ENCODE measurements at regions not wholly inside any gene's neighbourhood (a gene's known extent, or its start where the extent isn't known, plus 50 kb on each side); places are given as distances from the start of the nearest gene placed in this dataset.

- H3K9me3 ChIP-seq (ENCODE audit: insufficient read depth, low read length): no peaks in the 10 kb centered on the region
- H3K36me3 ChIP-seq (ENCODE audit: low read length): no peaks in the 10 kb centered on the region
- no peaks in the 10 kb centered on the region for H4K20me1 ChIP-seq (ENCODE audit: low read depth, low read length)
- TF ChIP-seq, protein P1, sequence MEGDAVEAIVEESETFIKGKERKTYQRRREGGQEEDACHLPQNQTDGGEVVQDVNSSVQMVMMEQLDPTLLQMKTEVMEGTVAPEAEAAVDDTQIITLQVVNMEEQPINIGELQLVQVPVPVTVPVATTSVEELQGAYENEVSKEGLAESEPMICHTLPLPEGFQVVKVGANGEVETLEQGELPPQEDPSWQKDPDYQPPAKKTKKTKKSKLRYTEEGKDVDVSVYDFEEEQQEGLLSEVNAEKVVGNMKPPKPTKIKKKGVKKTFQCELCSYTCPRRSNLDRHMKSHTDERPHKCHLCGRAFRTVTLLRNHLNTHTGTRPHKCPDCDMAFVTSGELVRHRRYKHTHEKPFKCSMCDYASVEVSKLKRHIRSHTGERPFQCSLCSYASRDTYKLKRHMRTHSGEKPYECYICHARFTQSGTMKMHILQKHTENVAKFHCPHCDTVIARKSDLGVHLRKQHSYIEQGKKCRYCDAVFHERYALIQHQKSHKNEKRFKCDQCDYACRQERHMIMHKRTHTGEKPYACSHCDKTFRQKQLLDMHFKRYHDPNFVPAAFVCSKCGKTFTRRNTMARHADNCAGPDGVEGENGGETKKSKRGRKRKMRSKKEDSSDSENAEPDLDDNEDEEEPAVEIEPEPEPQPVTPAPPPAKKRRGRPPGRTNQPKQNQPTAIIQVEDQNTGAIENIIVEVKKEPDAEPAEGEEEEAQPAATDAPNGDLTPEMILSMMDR (IDR thresholded peaks at IDR 0.05; ENCODE audit: insufficient read depth, low read length, poor library complexity, severe bottlenecking): no peak
- TF ChIP-seq EZH2phosphoT487 (conservative IDR thresholded peaks at IDR 0.05; ENCODE audit: low read length): no peak
- H3K9ac ChIP-seq (ENCODE audit: low read length): no peak overlapping the region
- no peaks in the 10 kb centered on the region for H3F3A ChIP-seq (ENCODE audit: insufficient read depth)
- no peaks in the 10 kb centered on the region for H3K79me2 ChIP-seq (ENCODE audit: insufficient read depth, low read length)
- no peaks in the 10 kb centered on the region for H3K27me3 ChIP-seq (ENCODE audit: low read length)
- no peak overlapping the region for H3K4me2 ChIP-seq (ENCODE audit: low read depth, low read length, poor library complexity, severe bottlenecking)
- H2AFZ ChIP-seq (ENCODE audit: low read depth, low read length, severe bottlenecking): no peak overlapping the region
- H3K27ac ChIP-seq (ENCODE audit: low read depth, low read length): no peak overlapping the region
- no peak overlapping the region for H3K4me3 ChIP-seq (ENCODE audit: insufficient read depth, low read length, poor library complexity, severe bottlenecking)
- no peaks in the 10 kb centered on the region for H3K9me2 ChIP-seq (replicated peaks; ENCODE audit: insufficient read depth, low read length)
These were observed 880.4 kb downstream of the HACE1 start for GRCh38 chr6:103979308-103979707.

GRCh38 chr6:103937389-103937788 lies 922.3 kb downstream of the HACE1 start:
- Histone ChIP-seq H4K20me1 (ENCODE audit: low read depth, low read length) (no peaks in the 10 kb centered on the region), H3K4me3 (ENCODE audit: insufficient read depth, low read length, poor library complexity, severe bottlenecking) (no peak overlapping the region), H3K79me2 (ENCODE audit: insufficient read depth, low read length) (no peaks in the 10 kb centered on the region), H3K9me3 (ENCODE audit: insufficient read depth, low read length) (no peaks in the 10 kb centered on the region), H3K9me2 (replicated peaks; ENCODE audit: insufficient read depth, low read length) (no peaks in the 10 kb centered on the region), H3K9ac (ENCODE audit: low read length) (no peak overlapping the region), H3K27ac (ENCODE audit: low read depth, low read length) (no peak overlapping the region), H3F3A (ENCODE audit: insufficient read depth) (no peaks in the 10 kb centered on the region), H3K36me3 (ENCODE audit: low read length) (no peaks in the 10 kb centered on the region), H2AFZ (ENCODE audit: low read depth, low read length, severe bottlenecking) (no peak overlapping the region), H3K27me3 (ENCODE audit: low read length) (no peaks in the 10 kb centered on the region), H3K4me2 (ENCODE audit: low read depth, low read length, poor library complexity, severe bottlenecking) (no peak overlapping the region)
- TF ChIP-seq, protein P1 (IDR thresholded peaks at IDR 0.05; ENCODE audit: insufficient read depth, low read length, poor library complexity, severe bottlenecking): no peak
- no peak for TF ChIP-seq EZH2phosphoT487 (conservative IDR thresholded peaks at IDR 0.05; ENCODE audit: low read length)

DNA sequence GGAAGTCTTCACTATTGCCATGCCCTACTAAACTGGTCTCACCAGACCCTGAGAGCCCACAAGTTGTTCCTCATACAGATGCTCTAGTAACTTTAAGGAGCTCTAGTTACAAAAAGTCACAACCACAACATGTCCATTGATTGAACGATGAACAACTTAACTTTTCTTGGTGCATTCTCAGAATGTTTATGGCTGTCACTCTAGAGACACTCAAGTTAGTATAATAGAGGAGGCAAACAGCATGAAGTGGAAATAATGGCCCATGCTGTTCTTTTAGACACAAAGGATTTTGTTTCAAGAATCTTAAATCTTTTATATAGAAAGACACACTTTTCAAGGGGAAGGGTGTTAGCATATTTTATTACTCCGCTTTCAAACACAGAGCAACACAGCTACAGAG lies 934.4 kb downstream of the HACE1 start:
- Histone ChIP-seq H3K36me3 (ENCODE audit: low read length) (no peaks in the 10 kb centered on the region), H3K9me3 (ENCODE audit: insufficient read depth, low read length) (no peaks in the 10 kb centered on the region), H3K27me3 (ENCODE audit: low read length) (no peaks in the 10 kb centered on the region), H3K9ac (ENCODE audit: low read length) (no peak overlapping the region), H3K4me2 (ENCODE audit: low read depth, low read length, poor library complexity, severe bottlenecking) (no peak overlapping the region), H4K20me1 (ENCODE audit: low read depth, low read length) (no peaks in the 10 kb centered on the region), H3K27ac (ENCODE audit: low read depth, low read length) (no peak overlapping the region), H3K9me2 (replicated peaks; ENCODE audit: insufficient read depth, low read length) (peaks cover 3% of the 10 kb centered on the region; the same call in 1 of the 2 replicates), H3F3A (ENCODE audit: insufficient read depth) (no peaks in the 10 kb centered on the region), H3K4me3 (ENCODE audit: insufficient read depth, low read length, poor library complexity, severe bottlenecking) (no peak overlapping the region), H3K79me2 (ENCODE audit: insufficient read depth, low read length) (no peaks in the 10 kb centered on the region), H2AFZ (ENCODE audit: low read depth, low read length, severe bottlenecking) (no peak overlapping the region)
- TF ChIP-seq, protein P1 (IDR thresholded peaks at IDR 0.05; ENCODE audit: insufficient read depth, low read length, poor library complexity, severe bottlenecking): no peak
- TF ChIP-seq EZH2phosphoT487 (conservative IDR thresholded peaks at IDR 0.05; ENCODE audit: low read length): no peak
